SHP77 treated with DMSO at 0.1 percent for 48 hours (cell line): ENCODE measurements at regions not wholly inside any gene's neighbourhood (a gene's known extent, or its start where the extent isn't known, plus 50 kb on each side); places are given as distances from the start of the nearest gene placed in this dataset.

ENCODE experiments used
- DNase-seq: peaks from one replicate; lab custom pipeline; 2025; lab: John Stamatoyannopoulos, UW

DNA sequence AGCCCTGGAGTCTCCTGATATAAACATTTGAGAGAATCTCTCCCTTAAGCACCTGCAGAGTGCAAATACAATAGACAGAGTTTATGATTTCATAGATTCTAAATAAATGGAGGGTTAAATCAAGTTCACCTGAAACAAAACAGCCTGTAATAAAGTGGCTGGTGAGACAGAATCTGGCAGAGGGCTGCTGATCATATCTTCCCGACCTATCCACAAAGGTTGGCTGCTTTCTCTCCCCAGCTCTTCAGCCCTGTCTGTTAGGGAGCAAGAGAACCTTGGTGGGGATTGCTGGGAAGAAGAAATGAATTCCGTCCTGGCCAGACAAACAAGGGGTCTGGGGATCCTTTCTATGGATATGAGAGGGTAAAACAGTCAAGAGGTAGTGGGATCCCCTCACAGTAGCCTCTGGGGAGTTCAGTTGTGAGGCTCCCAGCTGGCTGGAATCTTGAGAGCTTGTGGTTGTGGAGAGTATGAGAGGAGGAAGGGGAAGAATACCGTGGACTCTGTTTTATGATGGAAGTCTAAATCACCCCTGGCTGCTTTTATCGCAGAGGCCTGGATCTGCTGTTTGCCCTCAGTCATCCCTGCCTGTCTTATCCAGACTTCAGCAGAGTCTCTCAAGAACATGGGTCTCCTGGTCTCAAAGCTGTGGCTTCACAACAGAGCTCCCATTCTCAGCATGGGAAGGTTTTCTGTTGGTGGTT is 451.3 kb downstream of the NTRK3 start:
- DNase-seq = no peak

DNA sequence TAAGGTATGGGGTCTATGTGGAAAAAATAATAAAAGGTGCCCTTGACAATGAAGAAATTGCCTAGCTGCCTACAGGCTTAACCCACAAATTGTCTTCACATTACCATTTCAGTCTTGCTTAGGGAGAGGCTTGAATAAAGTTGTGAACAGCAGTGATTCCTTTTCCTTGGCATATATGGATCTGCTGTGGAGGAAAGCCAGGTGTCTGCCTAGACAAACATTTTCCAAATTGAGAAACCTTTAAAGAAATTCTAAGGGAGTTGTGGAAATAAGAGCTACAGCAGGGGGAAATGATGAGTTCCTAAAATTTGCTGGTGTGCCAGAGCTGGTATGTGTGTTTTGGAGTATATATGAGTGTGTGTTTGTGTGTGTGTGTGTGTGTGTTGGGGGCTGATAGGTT is 452.1 kb downstream of the NTRK3 start:
- DNase-seq = no peak

DNA sequence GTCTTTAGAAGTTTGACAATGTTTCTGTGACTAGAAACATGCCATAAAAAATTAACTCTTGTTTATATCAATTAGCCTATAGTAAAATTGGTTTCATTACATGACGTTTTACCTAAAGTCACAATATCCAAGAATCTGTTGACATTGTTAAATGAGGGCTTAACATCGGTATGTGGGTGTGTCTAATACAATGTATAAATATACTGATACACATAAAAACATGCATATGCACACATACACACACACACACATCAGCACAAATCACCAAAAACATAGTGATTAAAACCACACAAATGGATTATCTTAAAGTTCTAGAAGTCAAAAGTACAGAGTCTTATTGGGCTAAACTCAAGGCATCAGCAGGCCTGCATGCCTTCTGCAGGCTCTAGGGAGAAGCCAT is 456.7 kb downstream of the NTRK3 start:
- no peak for DNase-seq

DNA sequence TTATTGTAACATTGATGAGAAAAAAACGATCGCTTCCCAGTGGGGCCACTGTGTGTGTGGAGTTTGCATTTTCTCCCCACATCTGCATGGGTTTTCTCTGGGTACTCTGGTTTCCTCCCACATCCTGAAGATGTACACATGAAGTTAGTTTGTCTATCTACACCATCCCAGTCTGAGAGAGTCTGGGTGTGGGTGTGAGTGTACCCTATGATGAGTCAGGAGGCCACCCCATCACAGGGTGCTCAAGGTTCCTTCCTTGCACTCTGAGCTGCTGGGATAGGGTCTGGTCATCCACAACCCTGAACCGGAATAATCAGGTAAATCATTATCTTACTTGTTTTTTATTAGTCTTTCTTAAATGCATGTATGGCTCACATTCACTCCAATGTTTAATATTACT is 457.1 kb downstream of the NTRK3 start:
- DNase-seq = no peak

DNA sequence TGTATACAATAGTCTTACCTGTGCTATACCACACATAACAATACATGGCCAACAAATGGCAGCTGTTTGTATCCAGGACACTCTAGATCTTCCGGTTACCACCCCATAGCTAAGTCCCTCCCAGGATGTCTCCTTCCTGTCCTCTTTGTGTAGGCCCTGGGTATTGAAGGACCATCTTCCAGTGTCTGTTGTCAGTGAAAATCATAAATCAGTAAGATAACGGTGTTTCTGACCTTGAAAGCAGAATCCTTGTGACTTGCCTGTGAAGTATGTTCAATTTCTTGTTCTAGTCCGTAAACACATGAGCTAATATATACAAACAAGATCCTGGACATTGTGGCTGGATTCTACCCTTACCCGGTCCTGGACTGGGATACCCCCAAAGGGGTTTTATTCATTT is 462.8 kb downstream of the NTRK3 start:
- DNase-seq = no peak

DNA sequence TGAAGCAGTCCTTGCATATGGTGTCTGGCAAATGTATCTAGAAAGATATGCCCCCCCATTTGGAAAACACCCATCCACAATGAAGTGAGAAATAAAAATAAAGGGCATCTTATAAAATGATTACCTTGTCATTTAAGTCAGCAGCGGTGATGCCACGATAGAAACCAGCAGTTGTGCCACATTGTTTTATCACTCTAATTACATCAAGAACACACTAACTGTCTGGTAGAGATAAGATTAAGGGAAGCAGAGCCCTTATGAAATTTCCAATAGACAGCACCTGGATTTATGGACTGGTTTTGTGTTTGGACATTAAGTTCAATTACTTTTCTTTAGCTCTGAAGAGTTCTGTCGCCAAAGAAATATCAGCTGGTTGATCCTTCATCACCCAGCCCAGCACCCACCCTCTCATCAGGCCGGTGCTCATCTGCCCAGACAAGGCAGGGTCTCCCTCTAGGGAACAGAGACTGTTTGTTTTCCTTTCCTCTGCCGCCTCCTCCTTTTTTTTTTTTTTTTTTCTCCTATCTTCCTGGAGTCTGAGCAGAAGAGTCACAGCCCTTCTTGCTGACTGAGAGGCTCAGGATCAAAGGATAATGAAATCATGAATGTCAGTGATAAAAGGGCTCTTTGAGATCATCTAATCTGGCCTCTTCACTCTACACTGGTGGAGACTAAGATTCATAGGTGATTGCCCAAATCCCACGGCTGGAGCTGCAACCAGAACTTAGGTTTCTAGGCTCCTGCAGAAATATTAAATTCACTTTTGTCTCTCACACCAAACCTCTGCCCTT is 464.1 kb downstream of the NTRK3 start:
- DNase-seq = no peak

DNA sequence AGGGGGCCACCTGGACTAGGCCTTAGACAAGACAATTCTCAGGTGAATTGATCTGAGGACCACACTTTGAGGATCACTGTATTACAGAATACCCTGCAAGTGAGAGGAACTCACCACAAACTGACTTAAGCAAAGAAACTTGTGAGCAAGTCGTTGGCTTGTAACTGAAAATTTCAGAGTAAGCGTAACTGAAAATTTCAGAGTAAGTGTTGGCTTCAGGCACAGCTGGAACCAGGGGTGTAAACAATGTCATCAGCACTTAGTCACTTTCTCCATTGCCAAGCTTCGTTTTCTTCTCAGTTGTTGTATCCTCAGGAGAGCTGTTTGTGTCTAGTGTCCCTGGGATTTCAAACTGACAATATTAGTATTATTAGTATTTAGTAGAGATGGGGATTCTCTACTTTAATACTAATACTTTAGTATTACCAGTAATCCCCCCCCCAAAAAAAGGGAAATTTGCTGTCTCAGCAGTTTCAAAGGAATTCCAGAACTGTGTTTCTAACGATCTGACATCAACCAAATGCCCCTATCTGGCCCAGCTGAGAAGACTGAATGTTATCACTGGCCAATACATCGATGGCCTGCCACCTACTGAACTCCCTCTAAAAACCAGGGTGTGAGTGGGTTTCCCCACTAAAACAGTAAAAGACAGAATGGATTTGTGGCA is 474.4 kb downstream of the NTRK3 start:
- DNase-seq = no peak

DNA sequence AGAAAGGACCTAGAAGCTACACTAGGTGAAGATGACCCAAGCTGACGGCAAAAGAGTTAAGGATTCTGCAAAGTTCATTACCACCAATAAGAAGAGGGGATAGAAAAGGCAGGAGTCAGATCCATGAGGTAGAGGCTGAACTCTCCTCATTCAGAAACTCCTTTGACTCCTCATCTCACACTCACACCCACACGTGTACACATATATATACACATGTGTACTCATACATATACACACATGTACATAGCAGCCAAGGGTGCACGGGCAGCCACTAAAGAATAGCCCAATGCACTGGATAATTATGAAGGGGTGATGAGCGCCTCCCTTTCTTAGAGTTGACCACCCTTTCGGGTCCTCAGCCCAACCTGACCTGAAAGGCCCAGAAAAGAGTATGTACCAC is 476.8 kb downstream of the NTRK3 start:
- DNase-seq = no peak

DNA sequence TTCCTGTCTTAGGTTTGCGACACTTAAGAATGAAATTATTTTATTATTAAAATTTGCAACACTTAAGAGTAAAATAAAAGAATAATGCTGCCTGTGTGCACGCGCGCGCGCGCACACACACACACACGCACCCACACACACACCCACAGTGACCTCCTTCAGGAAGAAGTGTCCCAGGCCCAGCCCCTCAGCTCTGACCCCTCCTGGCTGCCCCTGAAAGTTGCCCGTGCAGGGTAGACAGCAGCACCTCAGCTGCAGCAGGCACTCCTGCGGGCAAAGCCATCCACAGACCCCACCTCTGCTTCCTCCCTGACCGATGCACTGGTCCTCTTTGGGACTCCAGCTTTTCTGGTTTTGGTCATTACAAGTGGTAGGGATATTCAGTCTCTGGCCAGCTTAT is 478.2 kb downstream of the NTRK3 start:
- DNase-seq = no peak

DNA sequence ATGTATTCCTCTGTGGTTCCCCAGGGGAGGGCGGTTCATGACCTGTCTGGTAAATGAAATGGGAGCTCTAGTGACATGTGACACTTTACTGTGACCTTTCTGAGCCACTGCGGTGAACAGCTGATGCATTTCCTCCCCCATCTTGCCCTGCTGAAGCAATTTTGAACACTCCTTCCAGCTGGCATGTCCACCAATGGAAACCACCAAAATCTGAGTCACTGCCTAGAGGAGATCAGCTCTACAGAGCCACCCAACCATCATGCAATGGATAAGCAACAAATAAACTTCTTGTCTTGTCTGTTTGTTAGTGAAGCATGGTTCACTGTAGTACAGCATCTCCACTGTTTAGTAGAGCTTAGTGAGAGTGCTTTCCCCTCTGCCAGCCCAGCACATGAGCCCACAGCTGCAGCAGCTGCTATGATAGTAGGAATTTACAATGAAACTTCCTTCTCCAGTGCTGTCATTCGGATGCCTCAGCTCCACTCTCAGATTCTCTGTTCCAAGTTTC is 479.4 kb downstream of the NTRK3 start:
- DNase-seq = no peak

DNA sequence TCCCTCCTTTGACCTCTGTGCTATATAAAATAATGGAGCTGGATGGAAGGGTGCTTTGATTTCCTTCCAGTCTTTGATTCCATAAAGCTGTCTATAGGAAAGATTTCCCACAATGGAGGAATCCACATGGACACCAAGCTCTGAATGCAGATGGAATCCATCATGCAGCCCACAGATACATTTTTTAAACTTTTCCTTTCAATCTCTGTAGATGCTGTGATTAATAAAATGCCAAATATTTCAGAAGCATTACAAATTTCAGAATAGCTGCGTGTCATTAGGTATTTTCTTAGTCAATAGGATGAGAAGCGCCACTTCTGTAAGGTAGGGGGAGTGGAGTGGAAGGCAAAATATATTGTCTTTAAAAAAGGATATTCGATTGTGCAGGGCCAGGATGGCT is 489.0 kb downstream of the NTRK3 start:
- DNase-seq = no peak

DNA sequence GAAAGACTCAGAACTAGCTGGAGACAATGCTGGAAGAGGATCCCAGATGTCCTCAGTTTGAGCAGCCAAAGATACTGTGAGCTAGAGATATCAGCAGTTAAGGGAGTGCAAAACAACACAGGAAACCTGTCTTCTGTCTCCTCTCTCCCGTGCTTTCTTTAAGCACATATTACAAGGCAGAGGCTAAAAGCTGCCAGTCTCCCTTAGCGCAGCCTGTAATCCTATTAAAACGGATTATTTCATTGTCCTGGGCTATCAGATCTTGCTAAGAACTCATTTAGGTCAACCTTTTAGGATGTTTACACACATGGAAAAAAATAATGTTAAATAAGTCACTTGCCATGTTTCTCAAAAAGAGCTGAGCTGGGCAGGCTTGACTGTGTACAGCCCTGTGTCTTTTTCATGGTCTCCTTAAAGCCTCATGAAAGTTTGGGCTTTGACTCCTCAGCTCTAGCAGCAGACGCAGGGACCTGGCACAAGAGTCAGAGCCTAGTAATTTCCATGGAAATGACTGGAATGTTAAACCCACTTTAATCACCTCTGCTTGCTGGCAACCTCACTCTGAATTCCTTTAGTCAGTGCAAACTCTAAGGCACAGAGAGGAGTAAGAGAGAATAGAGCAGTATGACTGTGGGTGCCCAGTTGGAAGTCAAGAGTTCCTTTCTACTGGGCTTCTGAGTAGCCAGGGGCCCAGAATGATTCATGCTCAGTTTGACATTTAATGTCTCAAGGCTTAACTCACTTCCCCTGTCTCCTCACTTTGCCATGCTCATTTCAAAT is 491.9 kb downstream of the NTRK3 start:
- DNase-seq = no peak

DNA sequence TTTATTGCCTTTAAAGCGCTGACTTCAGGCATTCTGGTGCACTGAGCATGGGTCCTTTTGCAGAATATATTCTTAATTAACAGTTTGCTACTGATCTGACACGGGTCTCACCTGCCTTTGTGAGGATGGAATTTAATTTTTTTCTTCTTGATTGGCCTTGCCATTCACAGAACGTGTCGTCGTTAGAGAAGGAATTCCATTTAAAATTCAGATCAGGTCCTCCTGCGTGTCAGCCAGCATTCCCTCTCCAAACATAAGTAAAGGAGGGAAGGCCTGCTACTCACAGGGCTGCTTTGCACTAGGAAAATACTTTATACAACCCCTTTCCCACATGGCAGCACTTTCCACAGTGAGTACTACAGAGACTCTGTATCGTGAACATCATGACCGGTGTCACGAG is 492.7 kb downstream of the NTRK3 start:
- DNase-seq = no peak

DNA sequence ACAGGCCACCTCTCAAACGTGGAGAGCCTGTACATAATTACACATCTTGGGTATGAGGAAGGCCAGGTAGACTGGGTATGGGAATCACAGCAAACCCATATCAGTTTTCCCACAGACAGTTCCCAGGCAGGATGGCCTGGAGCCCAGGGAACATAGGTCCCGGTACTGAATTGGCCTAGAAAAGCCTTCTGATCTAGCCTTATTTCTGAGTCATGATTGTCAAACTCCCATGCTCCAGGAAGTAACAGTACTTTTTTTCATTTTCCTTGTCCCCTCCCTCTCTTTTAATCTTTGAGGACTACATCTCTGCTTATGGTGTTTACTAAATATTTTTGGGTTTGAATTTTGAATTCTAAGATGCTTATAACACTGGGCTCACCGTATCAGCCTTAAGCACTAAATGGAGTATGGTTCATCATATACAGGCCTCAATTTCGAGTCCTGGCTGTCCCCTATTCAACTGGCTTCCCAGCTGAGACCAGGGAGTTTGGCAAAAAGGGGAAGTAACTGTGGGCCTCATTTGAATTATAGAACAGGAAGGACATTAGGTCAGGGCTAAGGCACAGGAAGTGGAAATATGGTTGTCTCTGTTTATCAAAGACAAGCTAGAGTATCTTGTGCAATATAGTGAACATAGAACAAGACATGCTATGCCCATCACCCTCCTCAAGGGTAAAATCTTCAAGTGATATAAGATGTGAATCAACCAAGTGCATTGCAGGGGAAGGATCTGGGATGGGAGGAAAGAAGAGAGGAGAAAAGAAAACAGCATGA is 494.6 kb downstream of the NTRK3 start:
- DNase-seq = no peak

DNA sequence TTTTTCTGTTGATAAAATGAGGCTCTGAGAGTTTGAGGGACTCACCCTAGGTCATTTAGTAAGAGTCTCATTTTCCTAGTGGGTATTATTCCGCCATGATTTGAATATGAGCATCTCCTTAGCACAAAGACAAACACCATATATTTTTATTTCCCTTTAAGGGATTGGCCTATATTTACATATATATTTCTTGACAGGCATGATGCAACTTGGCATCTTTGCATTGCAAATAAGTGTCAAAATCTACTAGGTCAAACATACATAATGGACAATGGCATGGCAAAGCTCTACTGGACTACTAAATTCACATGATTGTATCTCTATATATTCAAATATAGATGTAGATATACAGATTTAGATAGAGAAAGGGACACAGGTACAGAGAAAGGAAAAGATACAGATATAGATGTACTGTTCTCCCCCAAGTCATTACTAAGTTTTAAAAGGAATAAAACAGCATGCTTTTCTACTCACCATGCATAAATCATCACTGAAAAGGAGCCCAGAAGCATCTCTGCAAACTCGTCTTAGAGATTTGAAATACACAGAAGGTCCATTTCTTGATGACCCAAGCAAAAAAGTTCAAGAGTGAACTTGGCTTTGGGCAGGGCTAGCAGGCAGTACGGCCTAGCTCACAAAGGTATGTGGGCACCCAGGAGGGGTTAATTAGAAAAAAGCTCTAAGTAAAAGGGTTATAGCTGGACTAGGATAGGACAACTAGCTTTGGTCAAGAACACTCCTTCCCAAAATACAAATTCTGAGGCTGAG is 495.8 kb downstream of the NTRK3 start:
- no peak for DNase-seq

DNA sequence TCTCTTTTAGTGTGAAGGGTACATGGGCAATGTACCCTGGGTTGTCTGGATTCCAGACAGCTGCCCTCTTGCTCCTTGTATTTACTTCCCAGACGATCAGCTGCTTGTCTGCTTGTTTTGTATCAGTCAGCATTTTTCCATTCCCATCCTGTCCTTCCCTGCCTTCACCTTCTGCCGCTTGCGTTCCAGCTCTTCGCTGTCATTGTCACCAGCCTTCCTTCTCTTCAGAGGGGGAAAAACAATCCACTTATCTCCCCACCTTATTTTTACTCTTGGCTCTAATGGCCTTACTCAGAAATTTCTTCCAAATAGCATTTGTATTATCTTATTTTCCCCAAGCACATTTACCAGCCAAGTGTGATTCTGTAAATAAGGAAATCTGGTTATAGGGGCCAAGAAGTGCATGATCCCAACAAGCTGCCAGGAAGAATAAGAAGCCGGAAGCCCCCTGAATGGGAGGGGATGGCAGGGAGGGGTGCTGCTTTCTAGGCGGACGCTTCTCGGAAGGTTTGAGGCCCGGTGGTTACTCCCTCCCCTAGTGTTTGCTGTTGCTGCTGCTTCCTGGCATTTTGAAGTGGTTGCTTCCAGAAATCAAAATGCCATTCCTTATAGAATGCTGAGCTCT is 497.6 kb downstream of the NTRK3 start:
- no peak for DNase-seq

DNA sequence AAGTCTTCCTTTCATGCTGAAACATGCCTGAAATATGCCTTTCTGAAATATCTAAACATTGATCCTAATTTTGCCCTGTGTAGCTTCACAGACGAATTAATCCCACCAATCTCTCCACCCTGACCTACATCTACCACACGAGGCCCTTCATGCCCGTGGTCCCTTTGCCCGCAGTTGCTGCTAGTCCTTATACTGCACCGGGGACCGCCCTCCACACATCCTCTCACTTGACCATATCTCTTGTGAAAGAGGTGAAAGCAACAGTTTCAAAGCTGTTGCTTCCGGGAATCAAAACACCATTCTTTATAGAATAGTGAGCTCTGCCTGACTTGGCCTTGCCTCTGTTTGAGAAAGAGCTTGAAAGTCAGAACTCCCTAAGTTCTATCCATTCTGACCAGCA is 499.5 kb downstream of the NTRK3 start:
- no peak for DNase-seq

DNA sequence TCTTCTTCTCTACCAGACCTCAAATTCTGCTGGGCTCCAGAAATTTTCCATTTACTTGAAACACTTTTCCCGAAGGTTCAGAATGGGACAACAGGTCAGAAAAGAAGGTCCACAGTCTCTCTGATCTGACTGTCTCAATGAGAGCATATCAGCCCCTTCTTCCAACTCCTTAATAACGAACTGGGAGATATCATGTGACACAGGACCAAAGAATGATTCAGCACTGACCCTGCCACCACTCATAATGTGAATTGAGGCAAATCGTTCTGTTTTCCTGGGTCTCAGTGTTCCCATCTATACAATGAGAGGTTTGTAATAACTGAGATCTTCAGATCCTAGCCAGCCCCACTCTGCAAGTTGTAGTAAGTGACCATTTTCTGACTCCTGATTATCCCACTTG is 500.5 kb downstream of the NTRK3 start:
- no peak for DNase-seq

DNA sequence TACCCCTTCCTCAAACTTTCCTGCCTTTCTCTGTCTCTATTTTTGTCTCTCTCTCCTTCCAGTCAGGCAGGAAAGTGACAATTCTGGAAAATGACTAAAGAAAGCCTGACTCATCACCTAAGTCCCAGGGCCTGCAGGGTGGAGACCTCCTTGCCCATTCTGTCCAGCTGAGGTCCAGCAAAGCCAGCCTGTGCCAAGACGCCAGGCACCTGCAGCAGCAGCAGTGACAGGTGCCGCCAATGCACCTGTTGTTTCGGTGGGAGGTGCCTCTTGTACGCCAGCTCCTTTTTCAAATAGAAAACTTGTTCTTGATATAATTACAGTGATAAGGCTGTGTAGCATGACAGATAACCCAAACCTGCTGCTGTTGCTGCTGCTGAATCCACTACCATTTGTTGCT is 501.3 kb downstream of the NTRK3 start:
- no peak for DNase-seq

DNA sequence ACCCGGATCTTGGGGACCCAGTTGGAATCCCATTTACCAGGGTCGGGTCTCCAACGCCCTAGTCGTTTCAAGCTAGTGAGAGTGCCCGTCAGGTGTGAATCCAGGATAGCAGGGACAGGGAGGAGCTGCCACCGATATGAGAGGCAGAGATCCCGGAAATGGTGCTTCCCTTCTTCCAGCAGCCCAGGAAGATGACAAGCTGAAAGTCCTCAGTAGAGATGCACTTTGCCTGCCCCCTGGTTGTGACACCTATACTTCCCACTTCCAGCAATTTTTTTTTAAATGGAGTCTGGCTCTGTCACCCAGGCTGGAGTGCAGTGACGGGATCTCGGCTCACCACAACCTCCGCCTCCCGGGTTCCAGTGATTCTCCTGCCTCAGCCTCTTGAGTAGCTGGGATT is 503.0 kb downstream of the NTRK3 start:
- DNase-seq = no peak
